ENCODE measurements at regions not wholly inside any gene's neighbourhood (a gene's known extent, or its start where the extent isn't known, plus 50 kb on each side); places are given as distances from the start of the nearest gene placed in this dataset.

- ChIA-PET POLR2A (ENCODE audit: low non-redundant PET) (no interaction called here), CTCF (no interaction called here)
- no peaks in the 10 kb centered on the region for H3K36me3 ChIP-seq (ENCODE audit: insufficient read depth, low read length, poor library complexity, severe bottlenecking)
- no peaks in the 10 kb centered on the region for H3K9me3 ChIP-seq (ENCODE audit: low read depth, low read length, poor library complexity, severe bottlenecking)
- H3K4me3 ChIP-seq (ENCODE audit: low read depth, low read length, poor library complexity, severe bottlenecking), result no peak overlapping the region
- no peaks in the 10 kb centered on the region for H3K4me1 ChIP-seq (ENCODE audit: insufficient read depth, low read length, poor library complexity, severe bottlenecking)
- no peak for TF ChIP-seq EZH2 (IDR thresholded peaks at IDR 0.05; ENCODE audit: borderline replicate concordance, low read depth, low read length, poor library complexity, severe bottlenecking)
- no peak for TF ChIP-seq CTCF (conservative IDR thresholded peaks at IDR 0.05; ENCODE audit: low read depth, low read length)
- intact Hi-C loops (cut with micrococcal nuclease; ENCODE audit: unreplicated experiment), result no loop called here
- no TSS peak for BruUV-seq (replicated peaks)
- H3K27me3 ChIP-seq (replicated peaks; ENCODE audit: insufficient read depth, low read depth, low read length, poor library complexity), result no peaks in the 10 kb centered on the region
- DNase-seq (ENCODE audit: low spot score), result no peak
- no peak overlapping the region for H3K27ac ChIP-seq (ENCODE audit: low read depth, low read length, poor library complexity, severe bottlenecking)
Measured at GRCh38 chr12:94777936-94778335, 127.6 kb upstream of the TMCC3 start.

DNA sequence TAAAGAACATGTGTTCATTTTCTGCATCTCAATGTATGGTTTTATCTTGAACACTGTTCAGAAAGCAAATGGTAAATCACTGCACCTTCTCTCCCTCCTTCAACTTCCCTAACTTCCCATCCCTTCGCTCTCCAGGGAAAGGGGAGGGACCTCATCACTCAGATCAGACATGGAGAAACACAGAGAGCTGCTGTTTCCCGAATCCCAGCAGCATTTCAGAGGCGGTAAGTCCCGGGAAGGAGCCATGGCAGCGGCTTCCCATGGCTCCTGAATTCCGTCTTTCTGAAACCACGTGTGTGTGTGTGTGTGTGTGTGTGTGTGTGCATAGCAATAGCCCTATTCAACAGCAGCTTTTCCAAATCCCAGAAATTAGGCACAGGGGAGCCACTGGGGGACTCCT, 125.4 kb upstream of the TMCC3 start:
- TF ChIP-seq CTCF (conservative IDR thresholded peaks at IDR 0.05; ENCODE audit: low read depth, low read length) (no peak), EZH2 (IDR thresholded peaks at IDR 0.05; ENCODE audit: borderline replicate concordance, low read depth, low read length, poor library complexity, severe bottlenecking) (no peak)
- BruUV-seq (replicated peaks), result no TSS peak
- Histone ChIP-seq H3K27ac (ENCODE audit: low read depth, low read length, poor library complexity, severe bottlenecking) (no peak overlapping the region), H3K36me3 (ENCODE audit: insufficient read depth, low read length, poor library complexity, severe bottlenecking) (no peaks in the 10 kb centered on the region), H3K4me1 (ENCODE audit: insufficient read depth, low read length, poor library complexity, severe bottlenecking) (no peaks in the 10 kb centered on the region), H3K4me3 (ENCODE audit: low read depth, low read length, poor library complexity, severe bottlenecking) (no peak overlapping the region), H3K27me3 (replicated peaks; ENCODE audit: insufficient read depth, low read depth, low read length, poor library complexity) (no peaks in the 10 kb centered on the region), H3K9me3 (ENCODE audit: low read depth, low read length, poor library complexity, severe bottlenecking) (no peaks in the 10 kb centered on the region)
- POLR2A ChIA-PET (ENCODE audit: low non-redundant PET), result no interaction called here
- intact Hi-C loops (cut with micrococcal nuclease; ENCODE audit: unreplicated experiment), result no loop called here
- CTCF ChIA-PET, result no interaction called here
- no peak for DNase-seq (ENCODE audit: low spot score)

DNA sequence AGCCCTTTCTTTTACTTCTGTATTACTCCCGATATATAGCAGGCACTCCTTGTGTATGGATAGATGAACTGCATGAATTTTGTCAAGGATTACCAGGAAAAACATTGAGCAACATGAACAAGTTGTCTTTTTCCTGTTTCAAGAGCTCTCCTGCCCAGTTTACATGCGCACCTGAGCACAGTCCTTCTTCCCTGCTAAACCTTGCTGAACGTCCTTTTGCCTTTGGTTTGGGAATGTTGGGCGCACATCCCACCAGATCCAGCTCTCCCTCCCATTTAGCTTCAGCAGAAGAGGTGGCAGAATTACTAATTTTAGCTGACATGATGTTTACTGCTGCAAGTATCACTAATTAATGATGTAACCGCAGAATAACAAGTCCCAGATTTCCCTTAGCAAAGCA, 121.4 kb upstream of the TMCC3 start:
- Histone ChIP-seq H3K9me3 (ENCODE audit: low read depth, low read length, poor library complexity, severe bottlenecking) (no peaks in the 10 kb centered on the region), H3K36me3 (ENCODE audit: insufficient read depth, low read length, poor library complexity, severe bottlenecking) (no peaks in the 10 kb centered on the region), H3K27me3 (replicated peaks; ENCODE audit: insufficient read depth, low read depth, low read length, poor library complexity) (no peaks in the 10 kb centered on the region), H3K4me1 (ENCODE audit: insufficient read depth, low read length, poor library complexity, severe bottlenecking) (peaks cover 17% of the 10 kb centered on the region), H3K27ac (ENCODE audit: low read depth, low read length, poor library complexity, severe bottlenecking) (no peak overlapping the region), H3K4me3 (ENCODE audit: low read depth, low read length, poor library complexity, severe bottlenecking) (no peak overlapping the region)
- DNase-seq (ENCODE audit: low spot score), result no peak
- no TSS peak for BruUV-seq (replicated peaks)
- CTCF ChIA-PET, result no interaction called here
- TF ChIP-seq CTCF (conservative IDR thresholded peaks at IDR 0.05; ENCODE audit: low read depth, low read length), result no peak
- TF ChIP-seq EZH2 (IDR thresholded peaks at IDR 0.05; ENCODE audit: borderline replicate concordance, low read depth, low read length, poor library complexity, severe bottlenecking), result no peak
- POLR2A ChIA-PET (ENCODE audit: low non-redundant PET), result no interaction called here
- intact Hi-C loops (cut with micrococcal nuclease; ENCODE audit: unreplicated experiment), result no loop called here

All from A673 (cell line).